ENCODE measurements at regions not wholly inside any gene's neighbourhood (a gene's known extent, or its start where the extent isn't known, plus 50 kb on each side); places are given as distances from the start of the nearest gene placed in this dataset.

- no peak for TF ChIP-seq SP4 (CRISPR knock-in tag; IDR thresholded peaks at IDR 0.05)
Measured at GRCh38 chr2:220703279-220703678, 868.8 kb downstream of the EPHA4 start (continued).

GRCh38 chr2:220704081-220704480 lies 868.0 kb downstream of the EPHA4 start:
- POLR2A ChIA-PET: no interaction called here
- Histone ChIP-seq H3K27me3 (ENCODE audit: control insufficient read depth in 1 of 2, insufficient read depth in 2 of 2, low read length in 2 of 2) (no peaks in the 10 kb centered on the region), H4K20me1 (ENCODE audit: insufficient read depth, low read length) (no peaks in the 10 kb centered on the region), H3K36me3 (replicated peaks in 1 of 2; ENCODE audit: control insufficient read depth in 1 of 2, insufficient read depth in 2 of 2, low read length in 2 of 2) (no peaks in the 10 kb centered on the region), H3K4me1 (ENCODE audit: insufficient read depth, low read length) (no peaks in the 10 kb centered on the region), H2AFZ (ENCODE audit: low read length) (no peak overlapping the region), H3K9ac (ENCODE audit: insufficient read depth, low read depth, low read length) (no peak overlapping the region), H3K27ac (ENCODE audit: extremely low read length, insufficient read depth, low read length) (no peak overlapping the region), H3K4me2 (ENCODE audit: low read depth, low read length) (no peak overlapping the region), H3K4me3 (replicated peaks in 1 of 3; ENCODE audit: insufficient read depth in 1 of 3, low read depth in 2 of 3, low read length in 3 of 3) (no peak overlapping the region), H3K9me3 (ENCODE audit: low read length) (peaks cover 17% of the 10 kb centered on the region), H3K79me2 (ENCODE audit: insufficient read depth, low read length) (no peaks in the 10 kb centered on the region)
- no peak for TF ChIP-seq SATB2 (CRISPR knock-in tag; IDR thresholded peaks at IDR 0.05)
- no peak for TF ChIP-seq ZNF747 (CRISPR knock-in tag; IDR thresholded peaks at IDR 0.05; ENCODE audit: borderline replicate concordance)
- TF ChIP-seq RCOR2 (CRISPR knock-in tag; IDR thresholded peaks at IDR 0.05): no peak
- TF ChIP-seq BORCS8-MEF2B (CRISPR knock-in tag; IDR thresholded peaks at IDR 0.05): no peak
- no peak for TF ChIP-seq EED (CRISPR knock-in tag; IDR thresholded peaks at IDR 0.05)
- TF ChIP-seq JDP2 (CRISPR knock-in tag; IDR thresholded peaks at IDR 0.05; ENCODE audit: borderline replicate concordance): no peak
- TF ChIP-seq ZFAT (CRISPR knock-in tag; conservative IDR thresholded peaks at IDR 0.05): no peak
- no peak for TF ChIP-seq TBL1XR1 (IDR thresholded peaks at IDR 0.05; ENCODE audit: borderline replicate concordance, low read length, partially characterized antibody)
- TF ChIP-seq DDIT3 (CRISPR knock-in tag; IDR thresholded peaks at IDR 0.05): no peak
- TF ChIP-seq ARNTL (CRISPR knock-in tag; IDR thresholded peaks at IDR 0.05): no peak
- no peak for TF ChIP-seq ZNF788 (CRISPR knock-in tag; IDR thresholded peaks at IDR 0.05; ENCODE audit: borderline replicate concordance)
- no peak for TF ChIP-seq HDAC6 (IDR thresholded peaks at IDR 0.05; ENCODE audit: low read depth, low read length)
- TF ChIP-seq ZNF296 (CRISPR knock-in tag; conservative IDR thresholded peaks at IDR 0.05): no peak
- no peak for TF ChIP-seq ATF3 (CRISPR knock-in tag; IDR thresholded peaks at IDR 0.05)
- TF ChIP-seq CEBPZ (IDR thresholded peaks at IDR 0.05; ENCODE audit: low read length): no peak
- in situ Hi-C loops (cut with HindIII; ENCODE audit: extremely low pct_ligation_motif_present, low pct_unique_long_range_greater_than_20kb) (no loop called here), intact Hi-C loops (cut with micrococcal nuclease; ENCODE audit: unreplicated experiment) (no loop called here)
- 11% methylated on average over 4 of the region's 4 CpGs for WGBS (ENCODE audit: low lambda C conversion rate)
- CTCF ChIA-PET (ENCODE audit: low intra/inter-chr PET ratio, low total read pairs): no interaction called here
- FAIRE-seq: no peak
- ATAC-seq: no peak
- DNase-seq (ENCODE audit: low spot score): no peak
- no TSS peak for BruUV-seq (replicated peaks)
